ENCODE measurements at regions not wholly inside any gene's neighbourhood (a gene's known extent, or its start where the extent isn't known, plus 50 kb on each side); places are given as distances from the start of the nearest gene placed in this dataset.

DNA sequence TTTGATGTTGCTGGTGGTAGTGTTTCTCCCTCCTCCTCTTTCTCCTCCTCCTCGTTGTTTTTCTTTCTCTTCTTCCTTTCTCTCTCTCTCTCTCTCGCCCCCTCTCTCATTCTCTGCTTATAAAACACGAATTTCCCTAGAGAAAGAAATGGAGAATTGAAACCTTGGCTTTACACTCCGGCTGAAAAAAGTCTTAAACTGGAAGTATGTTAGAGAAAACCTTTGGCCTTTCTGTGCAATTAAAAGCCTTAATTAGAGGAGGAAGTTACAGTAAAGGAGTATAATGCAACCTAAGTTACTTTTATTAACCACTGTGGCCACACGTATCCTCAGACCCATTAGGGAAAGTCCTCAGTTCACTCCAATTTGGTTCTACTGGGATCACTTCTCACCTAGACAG lies 501.7 kb upstream of the SORCS1 start:
- no peak overlapping the region for H3K4ac ChIP-seq (ENCODE audit: low read depth, low read length)
- H3K56ac ChIP-seq (ENCODE audit: extremely low read depth, insufficient read depth, low read length) = no peak overlapping the region
- no peak overlapping the region for H3K23ac ChIP-seq (ENCODE audit: low read depth, low read length)
- no peaks in the 10 kb centered on the region for H3K9me1 ChIP-seq (ENCODE audit: insufficient read depth, low read length)
- intact Hi-C loops (cut with micrococcal nuclease) = no loop called here
- in situ Hi-C loops (cut with MboI; ENCODE audit: low sequenced_read_pairs) = no loop called here
- H2AK5ac ChIP-seq (ENCODE audit: low read depth, low read length) = no peak overlapping the region
- H3K4me2 ChIP-seq (ENCODE audit: low read depth, low read length) = no peak overlapping the region
- no peak for DNase-seq
- H4K20me1 ChIP-seq (ENCODE audit: insufficient read depth, low read length) = no peaks in the 10 kb centered on the region
- peaks cover 5% of the 10 kb centered on the region for H3K9me3 ChIP-seq (ENCODE audit: control insufficient read depth, insufficient read depth, low read length)
- H3K36me3 ChIP-seq (ENCODE audit: control insufficient read depth, insufficient read depth, low read length) = no peaks in the 10 kb centered on the region
- H2AFZ ChIP-seq (replicated peaks; ENCODE audit: low read length, poor library complexity) = no peak overlapping the region
- no peaks in the 10 kb centered on the region for H3K27me3 ChIP-seq (ENCODE audit: control insufficient read depth, insufficient read depth, low read length)
- no peak overlapping the region for H2AK9ac ChIP-seq (replicated peaks; ENCODE audit: low read depth, low read length, poor library complexity)
- ATAC-seq (ENCODE audit: low read depth) = no peak
- CTCF ChIA-PET = no interaction called here
- no peak overlapping the region for H3K14ac ChIP-seq (replicated peaks; ENCODE audit: low read depth, low read length)
- H2BK20ac ChIP-seq (ENCODE audit: low read depth, low read length) = no peak overlapping the region
- dilution Hi-C loops (cut with HindIII; ENCODE audit: low sequenced_read_pairs, unreplicated experiment) = no loop called here
- H4K91ac ChIP-seq (ENCODE audit: insufficient read depth, low read depth, low read length) = no peak overlapping the region
- no peak overlapping the region for H3K18ac ChIP-seq (ENCODE audit: low read depth, low read length)
- H3K4me3 ChIP-seq (ENCODE audit: insufficient read depth, low read depth, low read length) = no peak overlapping the region
- H3K27ac ChIP-seq (ENCODE audit: insufficient read depth, low read length) = no peak overlapping the region
- H4K8ac ChIP-seq (ENCODE audit: low read depth in 2 of 2, low read length in 2 of 2) = no peak overlapping the region
- H3K9ac ChIP-seq (ENCODE audit: low read depth, low read length) = no peak overlapping the region
- no peak overlapping the region for H2BK120ac ChIP-seq (ENCODE audit: low read depth, low read length)
- no peak overlapping the region for H2BK5ac ChIP-seq (ENCODE audit: low read depth, low read length, poor library complexity, severe bottlenecking)
- no peak for TF ChIP-seq CHD1 (IDR thresholded peaks at IDR 0.05; ENCODE audit: low read depth, low read length)
- H3K4me1 ChIP-seq (ENCODE audit: control insufficient read depth, insufficient read depth, low read length) = no peaks in the 10 kb centered on the region
- H4K5ac ChIP-seq (ENCODE audit: low read depth, low read length) = no peak overlapping the region
- no peaks in the 10 kb centered on the region for H3K79me1 ChIP-seq (ENCODE audit: low read depth in 1 of 2, low read length in 2 of 2)
- no CpG with 5 or more reads among the region's 5 CpGs for WGBS, 2 experiments (ENCODE audit: extremely low coverage in 2 of 2, insufficient read length in 1 of 2)
- POLR2A ChIA-PET (ENCODE audit: unreplicated experiment) = no interaction called here
- no TSS peak for BruUV-seq (replicated peaks)
- no peak overlapping the region for H2BK15ac ChIP-seq (ENCODE audit: low read depth, low read length)

Measured in IMR-90 (cell line).